ENCODE measurements at regions not wholly inside any gene's neighbourhood (a gene's known extent, or its start where the extent isn't known, plus 50 kb on each side); places are given as distances from the start of the nearest gene placed in this dataset.

GRCh38 chr3:61444782-61445181, 116.6 kb upstream of the PTPRG start:
- TF ChIP-seq CTCF (IDR thresholded peaks at IDR 0.05; ENCODE audit: low read depth, low read length, poor library complexity, severe bottlenecking), result no peak
- no peak for TF ChIP-seq EZH2phosphoT487 (IDR thresholded peaks at IDR 0.05; ENCODE audit: borderline replicate concordance, low read length)

Data from DOHH2 (cell line).